ENCODE measurements at regions not wholly inside any gene's neighbourhood (a gene's known extent, or its start where the extent isn't known, plus 50 kb on each side); places are given as distances from the start of the nearest gene placed in this dataset.

DNA sequence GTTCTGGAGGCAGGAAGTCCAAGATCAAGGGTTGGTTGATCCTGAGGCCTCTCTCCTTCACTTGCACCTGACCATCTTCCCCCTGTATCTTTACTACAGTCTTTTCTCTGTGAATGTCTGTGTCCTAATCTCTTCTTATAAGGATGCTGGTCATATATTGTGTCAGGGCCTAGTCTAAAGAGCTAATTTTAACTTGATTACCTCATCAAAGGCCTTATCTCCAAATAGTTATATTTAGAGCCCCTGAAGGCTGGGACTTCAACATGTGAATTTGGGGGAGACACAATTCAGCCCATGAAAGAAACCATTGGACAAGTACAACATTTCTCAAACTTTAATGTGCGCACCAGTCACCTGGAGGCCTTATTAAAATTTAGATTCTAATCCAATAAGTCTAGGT, 62.8 kb upstream of the DYNLT3 start:
- TF ChIP-seq, protein P1, sequence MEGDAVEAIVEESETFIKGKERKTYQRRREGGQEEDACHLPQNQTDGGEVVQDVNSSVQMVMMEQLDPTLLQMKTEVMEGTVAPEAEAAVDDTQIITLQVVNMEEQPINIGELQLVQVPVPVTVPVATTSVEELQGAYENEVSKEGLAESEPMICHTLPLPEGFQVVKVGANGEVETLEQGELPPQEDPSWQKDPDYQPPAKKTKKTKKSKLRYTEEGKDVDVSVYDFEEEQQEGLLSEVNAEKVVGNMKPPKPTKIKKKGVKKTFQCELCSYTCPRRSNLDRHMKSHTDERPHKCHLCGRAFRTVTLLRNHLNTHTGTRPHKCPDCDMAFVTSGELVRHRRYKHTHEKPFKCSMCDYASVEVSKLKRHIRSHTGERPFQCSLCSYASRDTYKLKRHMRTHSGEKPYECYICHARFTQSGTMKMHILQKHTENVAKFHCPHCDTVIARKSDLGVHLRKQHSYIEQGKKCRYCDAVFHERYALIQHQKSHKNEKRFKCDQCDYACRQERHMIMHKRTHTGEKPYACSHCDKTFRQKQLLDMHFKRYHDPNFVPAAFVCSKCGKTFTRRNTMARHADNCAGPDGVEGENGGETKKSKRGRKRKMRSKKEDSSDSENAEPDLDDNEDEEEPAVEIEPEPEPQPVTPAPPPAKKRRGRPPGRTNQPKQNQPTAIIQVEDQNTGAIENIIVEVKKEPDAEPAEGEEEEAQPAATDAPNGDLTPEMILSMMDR (IDR thresholded peaks at IDR 0.05) = no peak
- no peak for TF ChIP-seq POLR2A (IDR thresholded peaks at IDR 0.05)

Measured in thyroid gland (tissue), 4 donors.